Glutamatergic neuron (in vitro differentiated cells): ENCODE measurements at regions not wholly inside any gene's neighbourhood (a gene's known extent, or its start where the extent isn't known, plus 50 kb on each side); places are given as distances from the start of the nearest gene placed in this dataset.

Experiments
- DNase-seq: peaks from one replicate; pipeline ENCODE4 v3.0.0; 2022
- H3K27ac Mint-ChIP-seq: one replicate; pipeline ENCODE4 v1.8.0; 2020; ENCODE audit warnings: mild to moderate bottlenecking, mixed read lengths, inconsistent platforms; ENCODE audit not compliant: unreplicated experiment
- H3K27me3 Mint-ChIP-seq: one replicate; pipeline ENCODE4 v1.8.0; 2020; ENCODE audit warnings: mild to moderate bottlenecking, moderate library complexity, mixed read lengths, inconsistent platforms; ENCODE audit not compliant: unreplicated experiment
- H3K36me3 Mint-ChIP-seq: one replicate; pipeline ENCODE4 v1.8.0; 2020; ENCODE audit warnings: mild to moderate bottlenecking, mixed read lengths, inconsistent platforms; ENCODE audit not compliant: unreplicated experiment
- H3K4me1 Mint-ChIP-seq: one replicate; pipeline ENCODE4 v1.8.0; 2020; ENCODE audit warnings: mild to moderate bottlenecking, low read depth, mixed read lengths, inconsistent platforms; ENCODE audit not compliant: unreplicated experiment
- H3K4me3 Mint-ChIP-seq: one replicate; pipeline ENCODE4 v1.8.0; 2020; ENCODE audit warnings: mild to moderate bottlenecking, mixed read lengths, inconsistent platforms; ENCODE audit not compliant: unreplicated experiment
- H3K9me3 Mint-ChIP-seq: one replicate; pipeline ENCODE4 v1.8.0; 2020; ENCODE audit warnings: mild to moderate bottlenecking, moderate library complexity, mixed read lengths, inconsistent platforms; ENCODE audit not compliant: unreplicated experiment
- TF ChIP-seq, protein P1 (sequence below): fragments of 200-600 bp; sonication (generic); IDR thresholded peaks from one replicate; pipeline ENCODE4 v1.5.0; 2021; ENCODE audit not compliant: partially characterized antibody, unreplicated experiment

GRCh38 chr1:20417581-20417980, 68.4 kb downstream of the CAMK2N1 start:
- peaks cover 6% of the 10 kb centered on the region for H3K9me3 Mint-ChIP-seq
- TF ChIP-seq, protein P1, sequence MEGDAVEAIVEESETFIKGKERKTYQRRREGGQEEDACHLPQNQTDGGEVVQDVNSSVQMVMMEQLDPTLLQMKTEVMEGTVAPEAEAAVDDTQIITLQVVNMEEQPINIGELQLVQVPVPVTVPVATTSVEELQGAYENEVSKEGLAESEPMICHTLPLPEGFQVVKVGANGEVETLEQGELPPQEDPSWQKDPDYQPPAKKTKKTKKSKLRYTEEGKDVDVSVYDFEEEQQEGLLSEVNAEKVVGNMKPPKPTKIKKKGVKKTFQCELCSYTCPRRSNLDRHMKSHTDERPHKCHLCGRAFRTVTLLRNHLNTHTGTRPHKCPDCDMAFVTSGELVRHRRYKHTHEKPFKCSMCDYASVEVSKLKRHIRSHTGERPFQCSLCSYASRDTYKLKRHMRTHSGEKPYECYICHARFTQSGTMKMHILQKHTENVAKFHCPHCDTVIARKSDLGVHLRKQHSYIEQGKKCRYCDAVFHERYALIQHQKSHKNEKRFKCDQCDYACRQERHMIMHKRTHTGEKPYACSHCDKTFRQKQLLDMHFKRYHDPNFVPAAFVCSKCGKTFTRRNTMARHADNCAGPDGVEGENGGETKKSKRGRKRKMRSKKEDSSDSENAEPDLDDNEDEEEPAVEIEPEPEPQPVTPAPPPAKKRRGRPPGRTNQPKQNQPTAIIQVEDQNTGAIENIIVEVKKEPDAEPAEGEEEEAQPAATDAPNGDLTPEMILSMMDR: no peak
- peaks cover 2% of the 10 kb centered on the region for H3K4me1 Mint-ChIP-seq
- no peak for DNase-seq
- H3K4me3 Mint-ChIP-seq: no peak overlapping the region
- peaks cover 16% of the 10 kb centered on the region for H3K36me3 Mint-ChIP-seq
- no peak overlapping the region for H3K27ac Mint-ChIP-seq
- peaks cover 4% of the 10 kb centered on the region for H3K27me3 Mint-ChIP-seq

DNA sequence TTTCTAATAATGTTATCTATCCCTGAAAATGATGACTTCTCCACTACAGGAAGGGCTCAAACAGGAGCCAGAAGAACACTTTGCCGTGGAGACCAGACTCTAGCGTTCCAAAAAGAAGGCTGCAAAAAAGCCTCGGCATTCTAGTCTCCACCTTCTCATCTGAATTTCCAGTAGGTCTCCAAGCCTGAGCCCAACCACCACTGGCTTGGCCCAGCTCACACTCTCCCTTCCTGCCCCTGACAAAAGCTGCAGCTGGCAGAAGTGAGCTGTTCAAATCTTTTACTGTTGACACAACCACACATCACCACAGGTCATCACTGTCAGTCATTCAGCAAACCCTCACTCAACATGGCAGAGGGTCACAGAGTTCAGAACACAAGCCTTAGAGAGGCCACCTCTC, 69.3 kb downstream of the CAMK2N1 start:
- peaks cover 2% of the 10 kb centered on the region for H3K4me1 Mint-ChIP-seq
- peaks cover 4% of the 10 kb centered on the region for H3K9me3 Mint-ChIP-seq
- peaks cover 11% of the 10 kb centered on the region for H3K36me3 Mint-ChIP-seq
- no peak overlapping the region for H3K27ac Mint-ChIP-seq
- no peak for DNase-seq
- H3K4me3 Mint-ChIP-seq: no peak overlapping the region
- TF ChIP-seq, protein P1: no peak
- peaks cover 4% of the 10 kb centered on the region for H3K27me3 Mint-ChIP-seq

DNA sequence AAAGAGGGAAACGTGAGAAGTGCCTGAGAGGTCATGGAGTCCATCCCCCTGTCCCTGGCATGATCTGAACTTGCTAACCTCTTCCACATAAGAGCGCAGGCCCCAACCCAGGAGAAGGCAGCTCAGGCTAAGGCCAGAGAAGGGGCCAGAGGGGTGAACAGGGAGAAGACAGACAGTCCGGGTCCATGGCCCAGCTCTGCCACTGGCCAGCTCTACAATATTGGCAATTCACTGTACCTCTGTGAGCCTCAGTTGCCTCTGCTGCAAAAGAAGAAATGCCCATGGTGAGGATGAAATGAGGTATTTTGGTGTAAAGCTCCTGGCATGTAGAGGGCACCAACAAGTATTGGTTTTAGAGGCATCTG, 72.3 kb downstream of the CAMK2N1 start:
- Mint-ChIP-seq H3K9me3 (peaks cover 4% of the 10 kb centered on the region), H3K27ac (no peak overlapping the region), H3K4me3 (no peak overlapping the region), H3K27me3 (peaks cover 4% of the 10 kb centered on the region), H3K4me1 (peaks cover 13% of the 10 kb centered on the region), H3K36me3 (peaks cover under 1% of the 10 kb centered on the region)
- TF ChIP-seq, protein P1: no peak
- DNase-seq: no peak

DNA sequence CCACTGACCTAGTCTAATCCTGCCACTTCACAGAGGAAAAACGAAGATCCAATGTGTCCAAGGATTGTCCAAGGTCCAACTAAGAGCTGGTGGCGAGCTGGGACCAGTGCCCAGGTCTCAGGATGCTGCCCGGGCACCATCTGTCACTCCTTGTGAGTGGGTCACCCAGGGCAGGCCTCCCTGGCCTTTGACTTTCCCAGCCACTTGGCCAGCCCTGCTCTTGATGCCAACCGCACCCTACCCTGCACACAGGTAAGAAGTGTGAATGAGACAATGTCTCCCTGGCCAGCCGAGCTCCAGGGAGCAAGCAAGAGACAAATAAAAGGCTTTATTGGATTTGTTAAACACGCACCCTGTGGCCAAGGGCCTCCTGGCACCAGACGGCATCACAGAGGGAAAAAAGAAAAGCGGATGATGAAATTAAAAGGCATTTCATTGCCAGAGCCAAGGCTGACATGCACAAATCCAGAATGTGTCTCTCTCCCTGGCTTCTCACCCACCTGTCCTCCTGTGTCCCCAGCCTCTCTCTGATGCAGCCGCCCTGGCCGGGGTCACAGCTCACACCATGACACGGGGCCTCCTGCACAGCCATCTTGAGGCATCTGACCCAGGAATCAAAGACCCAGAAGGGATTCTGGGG, 72.8 kb downstream of the CAMK2N1 start:
- H3K4me1 Mint-ChIP-seq: peaks cover 13% of the 10 kb centered on the region
- no peak overlapping the region for H3K27ac Mint-ChIP-seq
- TF ChIP-seq, protein P1: no peak
- peaks cover 4% of the 10 kb centered on the region for H3K9me3 Mint-ChIP-seq
- no peaks in the 10 kb centered on the region for H3K36me3 Mint-ChIP-seq
- DNase-seq: no peak
- H3K4me3 Mint-ChIP-seq: no peak overlapping the region
- H3K27me3 Mint-ChIP-seq: peaks cover 4% of the 10 kb centered on the region

- H3K9me3 Mint-ChIP-seq: peaks cover 4% of the 10 kb centered on the region
- H3K27me3 Mint-ChIP-seq: peaks cover 8% of the 10 kb centered on the region
- peak overlapping the region; percentile 30 for H3K27ac Mint-ChIP-seq
- no peak for DNase-seq
- peak overlapping the region; percentile 4 for H3K4me3 Mint-ChIP-seq
- no peaks in the 10 kb centered on the region for H3K36me3 Mint-ChIP-seq
- TF ChIP-seq, protein P1: no peak
- H3K4me1 Mint-ChIP-seq: peaks cover 11% of the 10 kb centered on the region
These were observed 74.6 kb downstream of the CAMK2N1 start for GRCh38 chr1:20411196-20411980.
